HG03108 (cell line): ENCODE measurements at regions not wholly inside any gene's neighbourhood (a gene's known extent, or its start where the extent isn't known, plus 50 kb on each side); places are given as distances from the start of the nearest gene placed in this dataset.

Source experiments
- ATAC-seq: cut with Tn5 transposase; IDR thresholded peaks from one replicate; pipeline ENCODE4 v1.9.1; 2021; ENCODE audit warnings: moderate library complexity; ENCODE audit not compliant: unreplicated experiment

DNA sequence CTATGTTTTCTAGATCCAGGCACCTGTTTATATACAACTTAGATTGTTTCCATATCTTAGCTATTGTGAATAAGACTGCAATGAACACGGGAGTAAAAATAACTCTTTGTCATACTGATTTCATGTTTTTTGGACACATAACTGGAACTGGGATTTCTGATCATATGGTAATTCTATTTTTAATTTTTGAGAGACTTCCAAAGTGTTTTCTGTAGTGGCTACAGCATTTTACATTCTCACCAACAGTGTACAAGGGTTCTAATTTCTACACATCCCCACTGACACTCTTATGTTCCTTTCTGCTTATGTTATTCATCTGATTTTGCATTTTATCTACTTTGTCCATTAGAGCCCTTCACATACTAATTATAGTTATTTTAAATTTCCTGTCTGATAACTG is 1152.9 kb downstream of the SLITRK1 start:
- ATAC-seq, result no peak

DNA sequence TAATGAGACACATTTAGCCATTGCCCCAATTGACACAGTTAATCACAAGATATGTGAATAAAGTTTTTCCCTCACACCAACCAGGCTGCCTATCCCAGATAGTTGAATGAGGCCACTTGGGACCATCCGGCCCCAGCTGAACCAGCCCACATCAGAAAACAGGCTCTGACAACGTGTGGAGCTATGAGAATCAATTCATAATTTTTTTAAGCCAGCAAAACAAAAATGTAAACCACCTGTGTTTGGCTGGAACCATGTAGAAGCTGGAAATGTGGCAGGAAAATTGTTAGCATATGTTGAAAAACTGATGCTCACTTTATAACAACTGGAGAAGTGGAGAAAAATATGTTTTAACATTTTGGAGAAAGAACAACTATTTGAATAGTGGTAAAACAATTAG is 1161.3 kb downstream of the SLITRK1 start:
- ATAC-seq, result no peak

DNA sequence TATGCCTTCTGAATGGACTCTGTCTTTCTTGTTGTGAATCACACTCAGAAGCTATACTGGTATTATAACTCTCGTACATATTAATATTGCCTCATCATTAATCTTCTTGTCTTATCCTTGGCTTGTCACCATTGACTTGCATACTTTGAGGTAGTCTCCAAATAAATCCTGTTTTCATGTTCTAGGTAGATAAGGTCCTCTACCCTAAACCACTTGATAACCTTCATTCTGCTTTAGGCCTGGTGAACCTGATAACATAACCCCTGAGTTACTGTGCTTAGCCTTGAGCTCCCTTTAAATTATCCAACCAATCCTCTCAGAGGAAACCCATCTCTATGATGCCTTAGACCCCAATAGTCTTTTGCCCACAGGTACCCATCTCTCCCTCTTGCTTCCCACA is 1162.3 kb downstream of the SLITRK1 start:
- no peak for ATAC-seq

DNA sequence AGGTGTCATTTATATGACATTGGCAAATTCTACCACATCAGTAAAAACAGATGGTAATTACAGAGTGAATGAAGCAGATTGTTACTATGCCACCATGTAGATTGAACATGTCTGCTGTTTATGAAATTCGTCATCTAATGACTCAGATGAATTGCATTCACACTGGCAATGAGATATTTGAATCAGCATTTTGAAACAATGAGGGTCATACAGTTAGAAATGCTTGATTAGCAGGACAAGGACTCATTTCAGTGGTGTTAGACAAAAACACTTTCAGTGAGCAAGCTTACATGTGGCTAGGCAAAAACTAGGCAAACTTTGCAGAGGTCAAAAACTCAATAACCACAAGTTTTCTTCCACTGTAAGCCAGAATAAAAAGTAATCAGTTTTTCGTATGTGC is 1165.0 kb downstream of the SLITRK1 start:
- no peak for ATAC-seq

DNA sequence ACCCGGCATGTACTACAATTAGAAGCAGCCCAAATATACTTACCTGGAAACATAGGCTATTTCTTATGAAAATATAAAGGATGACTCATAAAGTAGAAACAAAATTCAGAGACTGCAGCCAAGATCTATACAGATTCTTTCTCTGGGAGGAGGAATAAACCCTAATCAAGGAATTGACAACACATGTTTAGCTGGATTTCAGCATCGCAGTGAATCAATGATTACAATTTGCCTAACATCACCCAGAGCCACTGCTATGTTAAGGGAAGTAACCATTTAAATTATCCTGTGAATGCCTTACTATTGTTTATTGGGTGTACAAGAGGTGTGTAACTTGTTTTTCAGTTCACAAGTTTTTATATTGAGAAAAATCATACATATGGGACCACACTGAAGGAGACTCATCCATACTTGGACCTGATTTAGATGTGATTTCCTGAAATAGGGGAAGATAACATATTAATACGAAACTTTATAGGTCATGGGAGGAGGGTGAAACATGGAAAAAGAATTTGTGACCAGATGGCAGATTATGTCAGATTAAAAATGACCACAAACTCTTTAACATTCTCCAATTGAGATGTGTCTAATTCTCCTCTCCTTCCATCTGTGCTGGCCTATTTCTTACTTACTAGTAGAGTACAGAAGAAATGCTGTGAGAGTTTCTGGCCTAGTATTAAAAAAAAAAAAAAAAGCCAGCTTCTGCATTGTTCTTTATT is 1168.4 kb downstream of the SLITRK1 start:
- no peak for ATAC-seq

DNA sequence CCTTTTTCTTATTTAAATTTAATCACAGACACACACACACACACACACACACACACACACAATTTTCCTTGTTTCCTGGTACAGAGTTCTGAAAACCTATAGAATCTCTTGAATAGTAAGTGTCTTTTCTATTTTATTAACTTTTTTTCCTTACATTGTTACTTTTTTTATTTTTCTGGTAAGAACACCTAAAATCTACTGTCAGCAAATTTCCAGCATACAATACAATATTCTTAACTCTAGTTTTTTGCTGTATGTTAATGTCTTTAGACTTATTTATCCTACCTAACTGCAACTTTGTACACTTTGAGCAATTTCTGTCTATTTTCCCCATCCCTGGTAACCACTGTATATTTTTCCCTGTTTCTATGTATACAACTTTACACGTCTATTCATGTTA is 1179.8 kb downstream of the SLITRK1 start:
- no peak for ATAC-seq

DNA sequence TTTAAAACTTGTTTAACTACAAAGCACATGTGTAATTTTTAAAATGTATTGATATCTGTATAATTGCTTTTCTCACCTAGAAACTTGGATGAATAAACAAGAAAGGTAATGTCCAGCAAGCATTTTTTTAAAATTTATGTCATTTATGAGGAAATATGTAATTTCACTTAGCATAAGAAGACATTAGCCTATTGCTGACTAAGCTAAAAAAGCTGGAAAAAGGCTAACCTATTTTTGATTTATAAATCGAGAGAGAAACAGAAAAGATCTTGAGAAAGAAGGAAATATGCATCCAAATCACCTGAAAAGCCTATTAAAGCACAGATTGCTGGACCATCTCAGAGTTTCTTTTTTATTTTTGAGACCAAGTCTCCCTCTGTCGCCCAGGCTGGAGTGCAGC is 1181.3 kb downstream of the SLITRK1 start:
- ATAC-seq, result no peak

DNA sequence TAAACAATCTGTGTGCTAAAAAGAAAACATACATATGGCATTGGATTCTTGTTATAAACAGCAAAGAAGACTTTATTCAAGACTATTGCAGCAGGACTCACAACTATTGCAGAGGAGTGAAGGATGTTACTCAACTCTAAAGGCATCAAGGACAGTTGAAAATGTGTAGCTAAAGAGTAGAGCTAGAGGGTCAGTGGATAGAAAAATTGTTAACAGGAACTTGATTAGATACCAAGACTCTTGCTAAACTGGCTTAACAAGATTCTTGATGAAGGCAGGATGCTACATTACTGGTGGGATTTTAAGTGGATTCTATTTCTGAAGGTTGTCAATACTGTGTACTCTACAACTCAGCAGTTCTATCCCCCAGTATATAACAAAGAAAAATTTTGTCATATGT is 1183.3 kb downstream of the SLITRK1 start:
- no peak for ATAC-seq

DNA sequence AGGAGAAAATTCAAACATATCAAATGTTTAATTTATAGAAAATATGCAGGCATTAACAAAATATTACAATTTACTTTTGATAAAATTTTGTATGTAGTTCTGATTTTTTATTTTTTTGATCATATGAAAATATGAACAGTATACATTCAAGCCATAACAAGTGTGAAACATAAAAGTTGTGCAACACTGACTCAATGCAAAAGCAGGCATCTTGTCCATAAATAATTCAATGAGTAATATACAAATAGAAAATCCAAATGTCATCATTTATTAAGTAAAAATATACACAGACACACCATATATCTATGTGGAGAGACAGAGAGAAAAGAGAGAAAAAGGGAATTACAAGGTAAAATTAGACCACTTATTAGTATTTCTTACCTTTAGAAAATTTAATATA is 1183.9 kb downstream of the SLITRK1 start:
- ATAC-seq, result no peak

DNA sequence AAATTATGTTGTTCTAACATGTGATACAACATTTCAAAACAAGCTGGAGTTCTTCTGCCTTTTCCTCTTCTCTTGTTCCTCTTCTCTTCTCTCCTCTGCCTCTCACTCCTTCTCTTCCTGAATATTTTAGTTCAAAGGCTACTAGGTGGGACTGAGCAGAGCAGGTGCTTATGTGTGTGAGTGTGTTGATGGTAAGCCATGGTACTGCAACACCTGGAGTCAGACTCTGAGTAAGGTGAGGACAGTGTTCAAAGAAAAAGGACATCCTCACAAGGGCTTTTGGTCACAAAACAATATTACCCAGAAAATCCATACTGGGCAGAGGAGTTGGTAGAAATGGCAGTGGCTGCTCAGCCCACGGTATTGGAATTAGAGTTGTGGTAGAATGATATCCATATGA is 1188.7 kb downstream of the SLITRK1 start:
- ATAC-seq, result no peak

DNA sequence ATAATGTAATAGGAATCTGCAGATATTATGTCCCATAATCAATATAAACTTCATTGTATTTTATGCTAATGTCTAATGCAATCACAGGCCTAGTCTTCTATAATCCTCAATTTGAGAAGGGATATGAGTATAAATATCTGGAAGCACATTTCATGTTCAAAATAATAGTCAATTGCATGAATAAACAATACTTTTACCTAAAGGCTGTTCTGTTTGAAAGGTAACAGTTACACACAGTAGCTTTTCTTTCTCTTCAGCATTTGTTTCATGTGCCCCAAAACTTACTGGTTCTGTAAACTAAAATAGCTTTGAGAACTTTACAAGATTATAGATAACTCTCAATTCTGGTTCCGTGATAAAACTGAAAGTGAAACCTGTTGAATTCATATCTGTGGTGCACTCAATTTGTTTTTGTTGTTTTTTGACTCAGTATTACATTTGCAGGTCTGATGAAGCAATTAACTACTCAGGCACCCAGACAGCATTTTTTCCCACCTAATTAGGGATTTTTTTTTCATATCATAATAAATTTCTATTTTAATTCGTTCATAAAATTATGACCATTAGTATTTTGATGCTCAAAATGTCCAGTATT is 1193.8 kb downstream of the SLITRK1 start:
- no peak for ATAC-seq

DNA sequence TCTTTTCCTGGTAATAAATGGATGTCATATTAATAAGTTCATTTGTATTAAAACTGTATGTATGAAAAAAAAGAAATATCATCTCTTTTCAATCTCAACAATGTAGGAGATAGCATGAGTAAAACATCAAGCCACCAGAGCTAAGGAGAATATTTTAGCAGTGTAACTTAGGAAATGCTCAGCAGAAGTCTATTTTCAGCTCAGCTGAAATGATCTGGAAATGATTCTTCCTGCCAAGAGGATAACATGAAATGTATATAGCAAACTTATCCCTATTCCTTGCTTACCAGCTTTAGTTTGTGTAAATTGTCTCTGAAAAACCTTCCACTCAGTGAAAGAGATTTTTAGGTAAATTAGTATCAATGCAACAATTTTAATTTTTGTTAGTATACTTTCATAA is 1194.4 kb downstream of the SLITRK1 start:
- ATAC-seq, result no peak

DNA sequence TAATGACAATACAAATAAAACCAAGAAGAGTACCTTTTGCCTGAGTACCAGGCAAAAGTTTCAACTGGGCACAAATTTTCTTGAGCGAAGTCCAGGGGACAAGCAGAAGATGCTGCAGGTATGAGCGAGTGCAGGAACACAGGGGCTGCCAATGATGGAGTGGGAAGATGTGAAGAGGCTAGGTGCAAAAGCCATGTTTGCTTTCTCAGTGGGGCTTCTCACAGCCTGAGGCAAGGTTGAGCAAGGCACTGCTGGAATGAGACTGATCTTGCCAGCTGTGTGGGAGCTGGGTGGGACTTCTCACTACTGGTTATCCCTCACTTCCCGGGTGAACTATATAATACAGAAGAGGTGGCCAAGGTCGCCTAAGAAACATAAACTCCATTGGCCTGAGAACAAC is 1200.7 kb downstream of the SLITRK1 start:
- no peak for ATAC-seq

DNA sequence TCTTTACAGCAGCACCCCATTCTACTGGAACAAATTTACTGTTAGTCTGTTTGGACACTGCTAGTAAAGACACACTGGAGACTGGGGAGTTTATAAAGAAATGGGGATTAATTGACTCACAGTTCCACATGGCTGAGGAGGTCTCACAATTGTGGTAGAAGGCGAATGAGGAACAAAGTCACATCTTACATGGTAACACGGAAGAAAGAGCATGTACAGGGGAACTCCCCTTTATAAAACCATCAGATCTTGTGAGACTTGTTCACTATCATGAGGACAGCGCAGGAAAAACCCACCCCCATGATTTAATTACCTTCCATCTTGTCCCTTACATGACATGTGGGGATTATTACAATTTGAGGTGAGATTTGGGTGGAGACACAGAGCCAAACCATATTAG is 1204.2 kb downstream of the SLITRK1 start:
- no peak for ATAC-seq

DNA sequence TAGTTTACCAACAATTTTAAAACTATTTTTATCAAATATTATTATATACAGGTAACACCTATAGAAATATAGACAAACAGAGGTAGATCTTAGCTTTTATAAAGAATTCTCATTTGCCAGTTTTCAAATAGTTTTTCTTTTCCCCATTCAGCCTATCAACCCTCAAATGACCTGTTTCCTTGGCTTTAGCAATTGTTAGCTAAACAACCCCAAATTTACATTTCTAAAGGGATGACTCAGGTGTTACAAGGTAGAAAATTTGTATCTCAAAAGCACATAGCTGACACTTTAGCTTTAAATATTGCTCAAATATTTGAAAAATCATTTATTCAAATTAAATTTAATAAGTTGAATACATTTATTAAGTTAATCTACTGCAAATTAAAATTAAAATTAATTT is 1207.2 kb downstream of the SLITRK1 start:
- ATAC-seq, result no peak

DNA sequence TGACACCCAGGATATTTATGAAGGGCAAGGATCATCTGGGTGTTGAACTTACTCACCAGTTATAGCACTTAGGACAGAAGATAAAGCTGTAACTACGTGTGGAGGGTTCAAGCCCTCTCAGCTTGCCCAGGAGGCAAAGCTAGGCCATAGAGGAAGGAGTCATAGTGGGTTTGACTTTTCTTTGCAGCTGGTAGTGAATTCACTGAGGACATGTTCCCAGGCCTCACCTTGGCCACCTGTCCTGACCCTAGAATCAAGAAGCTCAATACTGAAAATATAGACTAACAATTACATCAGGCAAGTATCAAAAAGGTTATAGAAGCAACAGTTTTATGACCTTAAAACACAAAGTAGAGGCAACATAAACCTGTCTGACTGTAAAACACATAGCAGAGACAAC is 1207.7 kb downstream of the SLITRK1 start:
- no peak for ATAC-seq

DNA sequence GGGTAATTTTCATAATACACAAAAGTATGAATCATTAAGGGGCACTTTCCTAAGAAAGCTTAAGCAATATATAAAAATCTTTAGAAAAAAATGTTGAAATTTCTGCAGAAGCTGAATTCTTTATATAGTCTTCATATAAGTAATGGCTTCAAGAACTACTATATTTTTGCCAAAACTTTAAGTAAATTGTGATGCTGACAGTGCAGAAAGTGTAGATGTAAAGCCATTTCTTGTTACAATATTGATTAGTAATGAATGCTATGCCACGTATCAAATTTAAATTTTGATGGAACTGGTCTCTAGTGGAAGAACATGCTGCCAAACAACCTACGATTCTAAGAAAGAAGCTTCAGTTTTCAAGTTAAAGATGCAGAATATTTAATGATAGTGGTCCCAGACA is 1210.0 kb downstream of the SLITRK1 start:
- ATAC-seq, result no peak

DNA sequence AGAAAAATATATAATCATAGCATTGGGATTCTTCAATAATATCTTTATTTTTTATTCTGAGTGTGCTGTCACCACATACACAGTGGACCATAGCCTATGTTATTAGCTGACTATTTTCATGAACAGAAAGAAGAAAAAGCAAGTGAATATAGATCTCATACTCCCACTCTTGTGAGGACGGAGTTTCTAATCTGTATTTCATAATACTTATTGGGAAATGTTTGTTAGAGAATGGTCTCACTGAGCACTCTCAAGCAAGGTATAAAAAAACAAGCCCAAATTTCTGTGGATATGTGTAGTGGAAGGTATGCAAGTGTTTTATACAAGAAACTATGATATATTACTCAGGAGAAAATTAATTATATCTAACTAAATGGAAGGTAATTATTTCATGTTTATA is 1218.1 kb downstream of the SLITRK1 start:
- ATAC-seq, result no peak

DNA sequence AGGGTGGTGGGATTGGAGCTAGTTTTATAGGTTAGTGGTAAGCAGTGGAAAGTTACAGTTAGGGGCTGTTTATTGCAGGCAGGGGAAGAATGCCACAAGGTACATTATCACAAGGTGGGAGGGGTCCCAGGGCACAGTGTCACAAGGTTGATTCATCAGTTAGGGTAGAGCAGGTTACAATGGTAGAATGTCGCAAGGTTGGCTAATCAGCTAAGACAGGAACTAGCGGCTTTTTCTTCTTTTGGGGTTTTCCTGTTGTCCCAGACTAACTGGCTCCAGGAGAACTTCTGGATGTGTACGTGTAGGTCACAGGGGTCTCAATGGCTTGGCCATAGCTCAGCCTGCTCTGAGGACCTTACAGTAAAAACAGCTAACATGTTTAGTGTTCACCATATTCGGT is 1221.1 kb downstream of the SLITRK1 start:
- no peak for ATAC-seq

DNA sequence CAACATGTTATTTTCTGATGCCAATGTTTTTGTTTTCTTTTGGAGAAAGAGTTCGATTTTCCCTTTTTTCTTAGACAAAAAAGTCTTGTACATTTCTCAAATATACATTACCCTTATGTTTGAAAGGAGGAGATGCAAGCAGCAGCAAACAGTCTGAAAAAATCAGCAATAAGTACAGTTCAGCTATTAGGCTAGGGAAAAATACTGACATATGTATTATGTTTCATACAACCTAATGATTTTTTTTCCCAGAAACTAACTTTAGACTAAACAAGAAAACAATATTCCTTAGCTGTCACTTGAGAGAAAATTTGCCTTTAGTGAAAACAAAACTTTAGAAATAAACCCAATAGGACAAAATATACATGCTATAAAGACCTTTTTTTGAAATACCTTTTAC is 1223.5 kb downstream of the SLITRK1 start:
- ATAC-seq, result no peak

DNA sequence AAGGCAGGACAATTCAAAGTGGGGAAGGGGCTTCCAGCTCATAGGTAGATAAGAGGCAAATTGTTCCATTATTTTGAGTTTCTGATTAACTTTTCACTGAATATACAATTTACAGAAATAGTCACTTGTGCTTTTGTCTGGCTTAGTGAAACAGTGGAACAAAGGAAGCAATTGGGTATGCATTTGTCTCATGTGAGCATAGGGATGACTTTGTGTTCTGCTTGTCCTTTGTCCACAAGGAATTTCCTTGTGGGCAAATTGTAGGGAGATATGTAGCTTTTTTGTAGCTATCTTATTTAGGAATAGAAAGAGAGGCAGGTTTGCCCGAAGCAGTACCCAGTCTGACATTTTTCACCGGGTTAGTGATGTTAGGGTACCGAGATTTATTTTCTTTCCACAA is 1224.8 kb downstream of the SLITRK1 start:
- no peak for ATAC-seq

DNA sequence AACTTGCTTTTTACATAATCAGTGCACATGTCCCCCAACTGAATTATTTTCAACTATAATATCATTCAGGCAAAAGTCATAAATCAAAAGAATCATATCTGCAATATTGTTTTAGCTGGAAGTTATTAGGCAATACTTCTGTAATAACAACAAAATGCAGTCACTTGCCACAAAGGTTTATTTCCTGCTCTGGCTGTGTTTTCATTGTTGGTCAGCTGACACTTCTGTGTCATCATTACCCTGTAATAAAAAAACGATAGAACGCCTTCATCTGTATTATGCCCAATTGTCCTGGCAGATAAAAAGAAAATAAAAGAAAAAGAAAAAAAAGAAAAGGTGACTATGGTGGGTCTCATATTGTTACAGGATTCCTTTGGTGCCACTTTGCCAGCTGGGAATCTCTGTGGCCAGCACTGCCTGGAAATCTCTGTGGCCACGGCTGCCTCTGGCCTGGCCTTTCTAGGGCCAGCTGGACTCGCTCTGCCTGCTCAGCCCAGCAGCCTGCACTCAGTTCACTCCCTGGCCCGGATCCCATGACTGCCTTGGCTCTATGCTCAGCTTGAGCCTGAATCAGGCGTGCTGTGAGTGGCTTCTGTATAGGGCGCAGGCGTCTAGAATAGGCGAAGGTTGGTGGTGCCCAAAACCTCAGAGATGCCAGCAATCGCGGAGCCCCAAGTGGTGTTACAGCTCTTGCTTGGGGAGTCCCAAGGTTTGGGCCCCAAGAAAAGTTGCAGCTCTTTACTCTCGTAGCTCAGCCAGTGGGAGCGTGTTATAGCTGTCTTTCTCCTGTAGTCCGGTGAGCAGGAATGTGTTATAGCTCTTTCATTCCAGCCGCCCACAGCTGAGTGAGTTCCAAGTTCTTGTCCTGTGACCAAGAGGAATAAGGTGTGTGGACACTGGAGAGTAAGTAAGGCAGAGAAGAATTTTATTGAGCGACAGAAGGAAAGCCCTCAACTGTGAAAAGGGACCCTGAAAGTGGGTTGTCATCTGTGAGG is 1227.1 kb downstream of the SLITRK1 start:
- ATAC-seq, result no peak
